Activated naive CD8-positive, alpha-beta T cell treated with anti-CD3 and anti-CD28 coated beads, Interleukin-2, amount 50 U/mL, for 16 hours (primary cell): ENCODE measurements at regions not wholly inside any gene's neighbourhood (a gene's known extent, or its start where the extent isn't known, plus 50 kb on each side); places are given as distances from the start of the nearest gene placed in this dataset.

Source experiments
- DNase-seq: peaks from one replicate; pipeline ENCODE4 v3.0.0-alpha.2; 2020; ENCODE audit warnings: low read depth, low spot score

DNA sequence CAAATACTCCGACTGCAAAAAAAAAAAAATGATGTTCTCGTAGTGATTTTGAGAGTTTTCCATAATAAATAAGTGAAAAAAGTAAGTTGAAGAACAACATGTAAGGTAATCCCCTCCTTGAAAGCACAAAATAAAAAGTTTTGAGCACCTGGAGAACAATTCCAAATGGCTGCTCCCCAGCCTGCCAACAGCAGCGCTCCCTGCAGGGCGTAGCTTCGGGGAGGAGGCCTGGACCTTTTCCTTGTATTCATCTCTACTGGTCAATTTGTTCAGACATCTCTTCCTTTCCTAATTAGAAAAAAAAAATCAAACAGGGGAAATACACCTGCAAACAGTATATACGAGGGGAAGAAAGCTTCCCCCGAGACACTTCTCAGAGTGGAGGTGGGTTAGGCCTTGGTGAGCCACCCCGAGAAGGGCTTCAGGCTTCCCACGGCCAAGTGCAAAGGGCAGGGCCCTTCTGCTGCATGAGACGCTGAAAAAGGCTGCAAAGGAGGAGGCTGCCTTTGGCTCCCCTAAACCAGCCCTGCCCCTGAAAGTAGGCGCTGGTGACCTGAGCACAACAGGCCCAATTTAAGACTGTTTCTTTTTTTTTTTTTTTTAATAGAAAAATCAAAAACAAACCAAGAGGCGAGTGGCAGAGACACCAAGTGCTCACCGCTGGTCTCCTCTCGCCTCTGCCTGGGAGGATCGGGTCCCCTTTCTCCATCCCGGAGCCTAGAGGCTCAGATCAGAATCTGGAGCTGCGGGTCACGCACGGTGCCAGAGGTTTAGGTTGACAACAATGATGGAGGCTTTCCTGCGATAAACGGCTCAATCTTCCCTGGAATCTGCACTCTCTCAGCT lies 193.1 kb upstream of the FOXF1 start:
- DNase-seq: no peak

- no peak for DNase-seq
Measured at GRCh38 chr16:86317813-86318650, 192.3 kb upstream of the FOXF1 start.

GRCh38 chr16:86319585-86320236 lies 190.6 kb upstream of the FOXF1 start:
- DNase-seq: no peak

DNA sequence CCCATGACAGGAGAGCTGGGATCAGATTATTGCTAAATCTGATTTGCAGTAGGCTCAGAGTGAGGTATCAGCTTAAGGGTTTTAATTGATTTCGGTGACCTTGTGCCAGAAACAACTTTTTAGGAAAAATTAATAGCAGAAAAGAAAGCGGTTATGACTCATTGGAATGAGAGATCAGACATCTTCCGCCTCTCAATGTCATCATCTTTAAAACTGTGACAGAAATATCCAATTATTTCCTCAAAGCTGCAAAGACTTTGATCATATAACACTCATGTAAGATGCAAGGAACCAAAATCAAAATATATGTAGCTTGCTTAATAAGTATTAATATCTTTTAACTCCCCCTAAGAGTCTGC lies 190.1 kb upstream of the FOXF1 start:
- DNase-seq: no peak

GRCh38 chr16:86321491-86321890 lies 188.8 kb upstream of the FOXF1 start:
- DNase-seq: no peak

GRCh38 chr16:86322283-86322682 lies 188.0 kb upstream of the FOXF1 start:
- no peak for DNase-seq

DNA sequence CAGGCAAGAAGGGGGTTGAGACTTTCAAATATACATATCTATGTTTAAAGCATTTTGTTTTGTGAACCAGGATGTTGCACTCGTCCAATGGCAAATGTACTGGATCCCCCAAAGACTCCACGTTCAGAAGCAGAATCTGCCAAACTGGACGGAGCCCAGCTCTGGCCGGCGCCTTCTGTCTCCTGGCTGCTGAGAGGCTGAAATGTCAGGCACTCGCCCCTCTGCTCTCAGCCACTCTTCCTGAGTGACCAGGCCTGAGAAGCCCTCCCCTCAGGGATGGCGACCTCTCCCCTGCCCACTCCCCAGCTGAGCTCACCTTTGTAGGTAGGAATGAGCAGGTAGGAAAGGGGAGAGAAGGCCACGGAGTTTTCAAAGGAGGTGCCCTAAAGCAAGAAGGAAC lies 187.5 kb upstream of the FOXF1 start:
- no peak for DNase-seq

- DNase-seq: no peak
Measured at GRCh38 chr16:86324320-86324719, 186.0 kb upstream of the FOXF1 start.

DNA sequence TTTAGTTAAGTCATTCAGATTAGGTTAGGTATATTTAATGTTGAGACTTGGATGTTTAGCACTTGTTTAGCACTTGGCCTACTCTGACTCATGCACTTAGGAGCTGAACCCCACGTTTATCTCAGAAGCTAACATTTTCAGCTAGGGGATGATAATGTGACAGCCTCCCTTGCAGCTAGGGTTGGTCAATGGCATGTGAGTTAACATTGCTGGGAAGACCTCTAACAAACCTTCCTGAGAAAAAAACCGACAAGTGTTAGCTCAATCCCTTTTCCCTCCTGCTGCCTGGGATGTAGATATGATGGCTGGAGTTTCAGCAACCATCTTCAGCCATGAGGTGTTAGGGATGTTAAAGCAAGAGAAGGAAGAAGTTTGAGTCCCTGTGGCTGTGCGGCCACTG lies 185.0 kb upstream of the FOXF1 start:
- DNase-seq: no peak

DNA sequence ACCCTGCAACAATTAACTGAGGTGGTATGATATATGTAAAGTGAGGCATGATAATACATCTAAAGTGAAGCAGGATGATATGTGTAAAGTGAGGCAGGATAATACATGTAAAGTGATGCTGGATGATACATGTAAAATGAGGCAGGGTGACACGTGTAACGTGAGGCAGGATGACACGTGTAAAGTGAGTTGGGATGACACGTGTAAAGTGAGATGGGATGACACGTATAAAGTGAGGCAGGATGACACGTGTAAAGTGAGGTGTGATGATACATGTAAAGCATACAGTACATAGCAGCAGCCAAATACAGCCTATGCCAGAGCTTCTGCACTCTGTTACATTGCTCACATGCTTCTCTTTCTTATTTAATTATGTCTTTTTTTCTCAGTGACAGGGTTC lies 184.4 kb upstream of the FOXF1 start:
- no peak for DNase-seq

GRCh38 chr16:86327321-86327720 lies 183.0 kb upstream of the FOXF1 start:
- DNase-seq: no peak

DNA sequence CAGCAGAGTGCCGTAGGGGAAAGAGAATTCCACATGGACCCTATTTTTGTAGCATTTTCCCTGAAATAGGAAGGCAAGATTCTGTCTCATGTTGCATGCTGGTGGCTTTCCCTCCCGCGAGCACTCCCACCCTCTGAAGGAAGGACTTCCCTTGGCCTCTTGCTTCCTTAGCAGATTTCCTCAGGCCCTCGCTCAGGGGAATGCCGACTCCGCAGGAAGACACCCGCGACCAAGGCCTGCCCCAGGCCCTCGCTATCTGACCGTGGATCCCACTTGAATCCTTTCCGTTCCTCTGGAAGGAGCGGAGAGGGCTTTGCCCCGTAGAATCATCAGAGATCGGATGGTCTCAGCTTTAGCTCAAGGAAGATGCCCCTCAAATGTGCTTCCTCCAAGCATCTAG lies 179.4 kb upstream of the FOXF1 start:
- DNase-seq: no peak

- no peak for DNase-seq
Measured at GRCh38 chr16:86334079-86334635, 176.2 kb upstream of the FOXF1 start.

DNA sequence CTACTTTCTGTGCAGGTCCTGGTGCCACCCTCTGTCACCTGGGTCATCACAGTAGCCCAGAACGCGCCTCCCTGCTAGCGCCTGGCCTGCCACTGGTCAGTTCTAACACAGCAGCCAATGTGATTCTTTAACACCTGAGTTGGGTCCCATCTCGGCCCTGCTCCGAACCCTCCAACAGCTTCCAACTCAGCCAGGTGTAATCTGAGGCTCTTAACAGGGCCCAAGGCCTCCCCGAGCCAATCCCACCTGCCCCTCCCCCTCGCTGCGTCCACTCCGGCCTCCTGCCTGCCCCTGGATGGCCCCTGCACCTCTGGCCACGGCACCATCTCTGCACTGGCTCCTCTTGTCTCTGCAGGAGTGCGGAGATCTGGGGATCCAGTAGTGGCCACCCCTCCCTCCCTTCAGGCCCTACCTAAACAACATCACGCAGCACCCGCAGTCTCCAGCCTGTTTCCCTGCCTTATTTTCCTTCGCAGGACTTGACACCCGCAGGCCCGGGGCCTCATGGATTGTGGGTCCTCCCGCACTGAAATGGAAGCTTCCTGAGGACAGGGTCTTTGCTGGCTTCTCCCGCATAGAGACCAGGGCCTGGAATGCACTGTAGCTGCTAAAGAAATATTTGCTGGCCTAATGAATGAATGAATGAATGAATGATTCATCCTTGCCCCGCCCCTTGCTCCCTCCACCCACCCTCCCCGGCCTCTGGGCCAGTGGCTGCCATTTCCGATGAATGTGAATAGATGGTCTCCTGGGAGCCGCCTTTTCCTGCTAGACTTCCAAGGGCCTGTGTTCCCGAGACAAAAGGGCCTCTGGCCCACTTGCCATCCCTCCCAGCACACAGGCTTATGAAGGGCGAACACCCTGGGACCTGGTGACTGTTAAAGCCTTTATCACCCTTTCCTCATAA lies 174.8 kb upstream of the FOXF1 start:
- DNase-seq: no peak

GRCh38 chr16:86337138-86337537 lies 173.2 kb upstream of the FOXF1 start:
- DNase-seq: no peak

GRCh38 chr16:86337581-86338402 lies 172.5 kb upstream of the FOXF1 start:
- no peak for DNase-seq

- DNase-seq: no peak
Measured at GRCh38 chr16:86338403-86339115, 171.8 kb upstream of the FOXF1 start.

- DNase-seq: no peak
Measured at GRCh38 chr16:86342161-86342834, 168.0 kb upstream of the FOXF1 start.
